ENCODE measurements at regions not wholly inside any gene's neighbourhood (a gene's known extent, or its start where the extent isn't known, plus 50 kb on each side); places are given as distances from the start of the nearest gene placed in this dataset.

- no peak for TF ChIP-seq CTCF (optimal IDR thresholded peaks at IDR 0.05 in 1 of 3, IDR thresholded peaks at IDR 0.05 in 1 of 3, conservative IDR thresholded peaks at IDR 0.05 in 1 of 3; ENCODE audit: extremely low read depth in 1 of 3, insufficient read depth in 2 of 3, low read length in 3 of 3)
- TF ChIP-seq EZH2 (IDR thresholded peaks at IDR 0.05; ENCODE audit: low read length), result no peak
Observed at GRCh38 chr1:58902830-58903513, 119.1 kb upstream of the JUN start.
